Endothelial cell of umbilical vein (primary cell): ENCODE measurements at regions not wholly inside any gene's neighbourhood (a gene's known extent, or its start where the extent isn't known, plus 50 kb on each side); places are given as distances from the start of the nearest gene placed in this dataset.

Experiments
- BruUV-seq: library from RNA; stranded (reverse); fragments of 400-500 nt; replicated peaks from 2 replicates; lab custom pipeline; 2021; lab: Mats Ljungman, UMichigan
- CTCF ChIA-PET: fragments of 300-600, 350-600 bp; sonication (Branson Sonifier 250); formaldehyde crosslinking; loops from one replicate; lab custom pipeline; 2021; ENCODE audit warnings: antibody characterized with exemption, inconsistent platforms; lab: Charles Lee
- POLR2A ChIA-PET: fragments of 300-600, 350-600 bp; sonication (Branson Sonifier 250); formaldehyde crosslinking; loops from one replicate; lab custom pipeline; 2021; ENCODE audit warnings: antibody characterized with exemption, inconsistent platforms; lab: Charles Lee
- DNase-seq: peaks from one replicate; pipeline ENCODE4 v3.0.0-alpha.2; 2011; ENCODE audit warnings: low read depth, low spot score
- FAIRE-seq: peaks from 2 replicates; lab custom pipeline; 2011; peaks lifted over from hg19 to GRCh38; lab: Jason Lieb, UNC
- H2AFZ ChIP-seq: 2 replicates; pipeline ENCODE4 v1.6.0; 2012; ENCODE audit warnings: low read depth, low read length, control low read depth, inconsistent platforms
- H3K27ac ChIP-seq: 2 replicates; pipeline ENCODE4 v1.5.1; 2011; ENCODE audit warnings: low read depth, mild to moderate bottlenecking, control low read depth, low read length, moderate library complexity; ENCODE audit not compliant: insufficient read depth
- H3K27me3 ChIP-seq, 2 experiments: 2 replicates each; pipeline versions ENCODE4 v1.6.0 to v1.6.1; 2011; ENCODE audit warnings: low read length in 2 of 2, mixed read lengths in 1 of 2; ENCODE audit not compliant: control insufficient read depth in 2 of 2, insufficient read depth in 2 of 2
- H3K36me3 ChIP-seq, 2 experiments: 2 replicates in 1 of 2; 3 replicates in 1 of 2; pipeline ENCODE4 v1.5.1; 2011; ENCODE audit warnings: low read length in 2 of 2, mild to moderate bottlenecking in 1 of 2, moderate library complexity in 1 of 2; ENCODE audit not compliant: control insufficient read depth in 2 of 2, insufficient read depth in 2 of 2; ENCODE audit errors: extremely low read depth in 1 of 2
- H3K4me1 ChIP-seq: 3 replicates; pipeline ENCODE4 v1.5.1; 2011; ENCODE audit warnings: mild to moderate bottlenecking, low read length; ENCODE audit not compliant: control insufficient read depth, insufficient read depth; ENCODE audit errors: extremely low read depth
- H3K4me2 ChIP-seq: 2 replicates; pipeline ENCODE4 v1.6.1; 2011; ENCODE audit warnings: low read length, control low read depth, mixed read lengths; ENCODE audit not compliant: insufficient read depth
- H3K4me3 ChIP-seq, 3 experiments: fragments of 200-600 bp in 1 of 3; sonication (generic), shearing (Covaris generic) in 1 of 3; replicated peaks in 1 of 3; 2 replicates each; pipeline ENCODE4 v1.5.1; 2011 to 2016; ENCODE audit warnings: control low read depth in 3 of 3, low read length in 3 of 3, mild to moderate bottlenecking in 2 of 3, inconsistent platforms in 1 of 3, low read depth in 1 of 3, moderate library complexity in 1 of 3; ENCODE audit not compliant: insufficient read depth in 1 of 3
- H3K79me2 ChIP-seq: 2 replicates; pipeline ENCODE4 v1.6.0; 2012; ENCODE audit warnings: low read length, inconsistent platforms; ENCODE audit not compliant: control insufficient read depth, insufficient read depth
- H3K9ac ChIP-seq: replicated peaks from 2 replicates; pipeline ENCODE3; 2011; ENCODE audit warnings: low read length, control low read depth; ENCODE audit not compliant: insufficient read depth; ENCODE audit errors: extremely low read depth
- H3K9me1 ChIP-seq: replicated peaks from 3 replicates; pipeline ENCODE4 v1.6.0; 2011; ENCODE audit warnings: mild to moderate bottlenecking, low read length; ENCODE audit not compliant: control insufficient read depth, insufficient read depth; ENCODE audit errors: extremely low read depth
- H3K9me3 ChIP-seq: replicated peaks from 2 replicates; pipeline ENCODE4 v1.5.1; 2012; ENCODE audit warnings: low read length, inconsistent platforms; ENCODE audit not compliant: control insufficient read depth, insufficient read depth
- H4K20me1 ChIP-seq: replicated peaks from 2 replicates; pipeline ENCODE3; 2011; ENCODE audit warnings: mild to moderate bottlenecking, low read length; ENCODE audit not compliant: control insufficient read depth, insufficient read depth; ENCODE audit errors: extremely low read depth
- CTCF ChIP-seq, 2 donors: IDR thresholded peaks; 1 replicate in 1 of 2; 2 replicates in 1 of 2; pipeline ENCODE4 v1.5.1; 2011; ENCODE audit warnings: low read length in 2 of 2, mild to moderate bottlenecking in 2 of 2, moderate library complexity in 2 of 2, control low read depth in 1 of 2, inconsistent platforms in 1 of 2, low read depth in 1 of 2; ENCODE audit not compliant: insufficient read depth in 1 of 2; ENCODE audit errors: extremely low read depth in 1 of 2
- EZH2 ChIP-seq: IDR thresholded peaks from 2 replicates; pipeline ENCODE4 v1.6.1; 2012; ENCODE audit warnings: borderline replicate concordance, low read depth, mild to moderate bottlenecking, moderate library complexity, low read length, inconsistent platforms; ENCODE audit not compliant: severe bottlenecking
- FOS ChIP-seq: IDR thresholded peaks from 2 replicates; pipeline ENCODE4 v1.6.1; 2011; ENCODE audit warnings: mild to moderate bottlenecking, low read length, moderate library complexity, borderline replicate concordance; ENCODE audit not compliant: insufficient read depth
- GATA2 ChIP-seq: IDR thresholded peaks from 2 replicates; pipeline ENCODE4 v1.7.0; 2011; ENCODE audit warnings: low read depth, mild to moderate bottlenecking, moderate library complexity, mixed read lengths, low read length; ENCODE audit not compliant: insufficient read length, insufficient read depth
- JUN ChIP-seq: IDR thresholded peaks from 2 replicates; pipeline ENCODE4 v1.6.1; 2011; ENCODE audit warnings: borderline replicate concordance, low read depth; ENCODE audit not compliant: insufficient read length, insufficient read depth
- MAX ChIP-seq: IDR thresholded peaks from 2 replicates; pipeline ENCODE4 v1.6.1; 2011; ENCODE audit not compliant: insufficient read depth, insufficient read length
- MYC ChIP-seq: IDR thresholded peaks from one replicate; pipeline ENCODE4 v1.6.1; 2011; ENCODE audit warnings: mild to moderate bottlenecking, low read depth, low read length
- POLR2A ChIP-seq: IDR thresholded peaks from 2 replicates; pipeline ENCODE4 v1.6.1; 2012; ENCODE audit warnings: low read depth, mild to moderate bottlenecking, control low read depth, low read length
- POLR2AphosphoS5 ChIP-seq: IDR thresholded peaks from 2 replicates; pipeline ENCODE4 v1.6.1; 2012; ENCODE audit warnings: low read depth, mild to moderate bottlenecking, control low read depth, low read length, moderate library complexity; ENCODE audit not compliant: insufficient read depth
- dilution Hi-C: fragments of 300-500 bp; cut with MboI; formaldehyde crosslinking; loops from one replicate; pipeline ENCODE4 v1.15.0; 2019; ENCODE audit warnings: low sequenced_read_pairs; ENCODE audit not compliant: extremely low pct_ligation_motif_present
- intact Hi-C: fragments of 100-400 bp; cut with micrococcal nuclease; formaldehyde crosslinking; loops from one replicate; pipeline ENCODE4 v1.10.0; 2022

- ChIA-PET POLR2A (no interaction called here), CTCF (interaction anchor here (2.0 kb wide), 1 partner anchor 10 kb away, joined by 5 read pairs; no protein-coding TSS in a partner anchor)
- Histone ChIP-seq H3K27me3 (no peaks in the 10 kb centered on the region), H3K27ac (no peak overlapping the region), H3K36me3 (no peaks in the 10 kb centered on the region), H3K4me1 (no peaks in the 10 kb centered on the region), H4K20me1 (no peaks in the 10 kb centered on the region), H3K4me3 (no peak overlapping the region), H3K79me2 (no peaks in the 10 kb centered on the region), H3K4me2 (no peak overlapping the region), H3K9me1 (no peaks in the 10 kb centered on the region), H2AFZ (no peak overlapping the region), H3K9ac (no peak overlapping the region), H3K9me3 (no peaks in the 10 kb centered on the region)
- FAIRE-seq (no peak), DNase-seq (no peak)
- dilution Hi-C loops (no loop called here), intact Hi-C loops (no loop called here)
- BruUV-seq = no TSS peak
- no peak for TF ChIP-seq CTCF (IDR thresholded peaks at IDR 0.05; ENCODE audit: extremely low read depth in 1 of 2, insufficient read depth in 1 of 2, low read depth in 1 of 2, low read length in 2 of 2)
- no peak for TF ChIP-seq MAX
- TF ChIP-seq POLR2A = no peak
- no peak for TF ChIP-seq EZH2
- no peak for TF ChIP-seq JUN
Measured at GRCh38 chr13:26883613-26884257, 123.1 kb upstream of the GPR12 start.

GRCh38 chr13:26882731-26883130 lies 122.1 kb upstream of the GPR12 start:
- DNase-seq = no peak
- H3K4me2 ChIP-seq = no peak overlapping the region

More at GRCh38 chr13:26882731-26883130, 122.1 kb upstream of the GPR12 start:
- intact Hi-C loops (no loop called here), dilution Hi-C loops (no loop called here)
- no TSS peak for BruUV-seq
- Histone ChIP-seq H3K36me3 (no peaks in the 10 kb centered on the region), H2AFZ (no peak overlapping the region), H3K4me1 (no peaks in the 10 kb centered on the region), H3K4me3 (no peak overlapping the region), H3K9ac (no peak overlapping the region), H3K79me2 (no peaks in the 10 kb centered on the region), H4K20me1 (no peaks in the 10 kb centered on the region), H3K9me1 (no peaks in the 10 kb centered on the region), H3K27me3 (no peaks in the 10 kb centered on the region), H3K9me3 (no peaks in the 10 kb centered on the region), H3K27ac (no peak overlapping the region)
- no peak for TF ChIP-seq CTCF (IDR thresholded peaks at IDR 0.05; ENCODE audit: extremely low read depth in 1 of 2, insufficient read depth in 1 of 2, low read depth in 1 of 2, low read length in 2 of 2)
- no peak for TF ChIP-seq POLR2AphosphoS5
- TF ChIP-seq MAX = no peak
- no peak for TF ChIP-seq MYC
- no peak for TF ChIP-seq FOS
- TF ChIP-seq GATA2 = no peak
- no peak for TF ChIP-seq POLR2A
- no peak for TF ChIP-seq JUN
- no peak for TF ChIP-seq EZH2
- ChIA-PET POLR2A (no interaction called here), CTCF (no interaction called here)
- FAIRE-seq = no peak
